Spleen (tissue), 11 donors: ENCODE measurements at regions not wholly inside any gene's neighbourhood (a gene's known extent, or its start where the extent isn't known, plus 50 kb on each side); places are given as distances from the start of the nearest gene placed in this dataset.

Experiments used
- DNase-seq: peaks from one replicate; pipeline ENCODE4 v3.0.0-alpha.2; 2020
- H3K27ac ChIP-seq, 8 donors: fragments of 200-600 bp; sonication (generic) in 7 of 8; 1 replicate in 4 of 8; 2 replicates in 4 of 8; pipeline versions ENCODE4 v1.5.0 to v1.8.0; 2016 to 2021; ENCODE audit warnings: inconsistent platforms in 4 of 8, mild to moderate bottlenecking in 4 of 8, moderate library complexity in 1 of 8
- H3K27me3 ChIP-seq, 7 donors: fragments of 200-600 bp; sonication (generic) in 6 of 7; replicated peaks in 1 of 7; 1 replicate in 4 of 7; 2 replicates in 3 of 7; pipeline versions ENCODE4 v1.5.0 to v1.8.0; 2016 to 2021; ENCODE audit warnings: inconsistent platforms in 3 of 7, mild to moderate bottlenecking in 1 of 7
- H3K36me3 ChIP-seq, 6 donors: fragments of 200-600 bp; sonication (generic) in 5 of 6; 1 replicate in 4 of 6; 2 replicates in 2 of 6; pipeline versions ENCODE4 v1.5.0 to v1.8.0; 2016 to 2021; ENCODE audit warnings: inconsistent platforms in 2 of 6
- H3K4me1 ChIP-seq, 6 donors: fragments of 200-600 bp; sonication (generic) in 5 of 6; 1 replicate in 3 of 6; 2 replicates in 3 of 6; pipeline versions ENCODE4 v1.5.0 to v1.8.0; 2016 to 2021; ENCODE audit warnings: inconsistent platforms in 3 of 6
- H3K4me3 ChIP-seq, 8 donors: fragments of 200-600 bp; sonication (generic) in 7 of 8; 1 replicate in 4 of 8; 2 replicates in 4 of 8; pipeline versions ENCODE4 v1.5.0 to v1.8.0; 2016 to 2021; ENCODE audit warnings: inconsistent platforms in 4 of 8, mild to moderate bottlenecking in 4 of 8, moderate library complexity in 2 of 8
- H3K9me3 ChIP-seq, 8 donors: fragments of 200-600 bp; sonication (generic) in 7 of 8; 1 replicate in 4 of 8; 2 replicates in 4 of 8; pipeline versions ENCODE4 v1.5.0 to v1.8.0; 2016 to 2021; ENCODE audit warnings: inconsistent platforms in 4 of 8
- CTCF ChIP-seq, 11 experiments: fragments of 200-600 bp in 7 of 11; fragments of 450-650 bp in 4 of 11; sonication (generic) in 4 of 11; IDR thresholded peaks in 8 of 11; conservative IDR thresholded peaks in 3 of 11; 1 replicate in 7 of 11; 2 replicates in 4 of 11; pipeline versions ENCODE4 v1.4.0 to v1.8.0; 2016 to 2021; ENCODE audit warnings: antibody characterized with exemption in 11 of 11, inconsistent platforms in 4 of 11, mild to moderate bottlenecking in 1 of 11
- POLR2A ChIP-seq, 3 donors: fragments of 450-650 bp; IDR thresholded peaks; one replicate each; pipeline ENCODE4 v1.5.1; 2017; ENCODE audit warnings: antibody characterized with exemption in 3 of 3, mild to moderate bottlenecking in 1 of 3
- POLR2AphosphoS5 ChIP-seq, 3 donors: sonication (generic); formaldehyde crosslinking; IDR thresholded peaks; one replicate each; pipeline ENCODE4 v1.5.1; 2017; ENCODE audit warnings: antibody characterized with exemption in 3 of 3
- WGBS, 5 donors: extraction: QIAGEN DNeasy Blood & Tissue Kit in 3 of 5; methylation state at CpG; one replicate each; pipeline versions ENCODE4 v1.1.5 to v1.1.7; 2013 to 2018; 5-methylcytosine and 5-hydroxymethylcytosine counted together
- intact Hi-C: fragments of 100-400 bp; cut with DNase I; formaldehyde crosslinking; loops from one replicate; pipeline ENCODE4 v1.15.0; 2023; ENCODE audit warnings: low total_unique reads
- donor health status: healthy with polysubstance abuse.
- donor health status: DM: no; HTN: no; CAD: no; lungs with moderate emphysema.
- donor health status: DM: no; HTN: no; CAD: no.
- donor health status: Bipolar disorder and iron deficiency.
- donor health status: healthy.
- donor health status: DM: no; HTN: no; CAD: no.
- donor health status: DM: yes; HTN: yes; CAD: no.

GRCh38 chr2:53575721-53576124 is 191.9 kb upstream of the CHAC2 start:
- WGBS, 5 donors: 62 to 76% (median 74%) methylated on average over 6 of the region's 6 CpGs
- H3K4me3 ChIP-seq: no peak overlapping the region
- intact Hi-C loops: no loop called here
- no peak overlapping the region for H3K27ac ChIP-seq
- no peaks in the 10 kb centered on the region for H3K4me1 ChIP-seq
- no peak for DNase-seq
- no peaks in the 10 kb centered on the region for H3K9me3 ChIP-seq
- no peaks in the 10 kb centered on the region for H3K27me3 ChIP-seq
- H3K36me3 ChIP-seq: no peaks in the 10 kb centered on the region
- TF ChIP-seq CTCF (IDR thresholded peaks at IDR 0.05 in 8 of 11, conservative IDR thresholded peaks at IDR 0.05 in 3 of 11): no peak
- no peak for TF ChIP-seq POLR2A (IDR thresholded peaks at IDR 0.05)
- TF ChIP-seq POLR2AphosphoS5 (IDR thresholded peaks at IDR 0.05): no peak

GRCh38 chr2:53572696-53573095 is 194.9 kb upstream of the CHAC2 start:
- Histone ChIP-seq H3K9me3 (no peaks in the 10 kb centered on the region), H3K27me3 (no peaks in the 10 kb centered on the region), H3K4me3 (no peak overlapping the region), H3K27ac (no peak overlapping the region), H3K36me3 (no peaks in the 10 kb centered on the region), H3K4me1 (no peaks in the 10 kb centered on the region)
- no peak for TF ChIP-seq POLR2AphosphoS5 (IDR thresholded peaks at IDR 0.05)
- intact Hi-C loops: no loop called here
- no peak for DNase-seq
- 94 to 100% (median 96%) methylated on average over 1 of the region's 1 CpG for WGBS, 5 donors

- DNase-seq: no peak
- no peaks in the 10 kb centered on the region for H3K27me3 ChIP-seq
- H3K9me3 ChIP-seq: no peaks in the 10 kb centered on the region
- intact Hi-C loops: no loop called here
- 91 to 96% (median 92%) methylated on average over 14 of the region's 14 CpGs for WGBS, 5 donors
- H3K27ac ChIP-seq: no peak overlapping the region
- no peak overlapping the region for H3K4me3 ChIP-seq
- no peaks in the 10 kb centered on the region for H3K36me3 ChIP-seq
- no peaks in the 10 kb centered on the region for H3K4me1 ChIP-seq
- TF ChIP-seq CTCF (IDR thresholded peaks at IDR 0.05 in 8 of 11, conservative IDR thresholded peaks at IDR 0.05 in 3 of 11): no peak
- no peak for TF ChIP-seq POLR2A (IDR thresholded peaks at IDR 0.05)
- no peak for TF ChIP-seq POLR2AphosphoS5 (IDR thresholded peaks at IDR 0.05)
Measured at GRCh38 chr2:53569957-53570727, 197.5 kb upstream of the CHAC2 start.

GRCh38 chr2:53568469-53568868 is 199.1 kb upstream of the CHAC2 start:
- TF ChIP-seq POLR2A (IDR thresholded peaks at IDR 0.05): no peak
- no peaks in the 10 kb centered on the region for H3K9me3 ChIP-seq

GRCh38 chr2:53567073-53567472 is 200.5 kb upstream of the CHAC2 start:
- H3K27me3 ChIP-seq: no peaks in the 10 kb centered on the region
- no peaks in the 10 kb centered on the region for H3K4me1 ChIP-seq
- intact Hi-C loops: no loop called here
- no peaks in the 10 kb centered on the region for H3K9me3 ChIP-seq
- DNase-seq: no peak
- TF ChIP-seq POLR2AphosphoS5 (IDR thresholded peaks at IDR 0.05) (no peak), POLR2A (IDR thresholded peaks at IDR 0.05) (no peak), CTCF (IDR thresholded peaks at IDR 0.05 in 8 of 11, conservative IDR thresholded peaks at IDR 0.05 in 3 of 11) (no peak)
- no peaks in the 10 kb centered on the region for H3K36me3 ChIP-seq
- no peak overlapping the region for H3K27ac ChIP-seq
- H3K4me3 ChIP-seq: no peak overlapping the region

More at GRCh38 chr2:53568469-53568868, 199.1 kb upstream of the CHAC2 start:
- 62 to 68% (median 65%) methylated on average over 4 of the region's 4 CpGs for WGBS, 5 donors
- Histone ChIP-seq H3K4me1 (no peaks in the 10 kb centered on the region), H3K27me3 (no peaks in the 10 kb centered on the region), H3K4me3 (no peak overlapping the region), H3K27ac (no peak overlapping the region), H3K36me3 (no peaks in the 10 kb centered on the region)
- intact Hi-C loops: no loop called here
- no peak for DNase-seq
